ENCODE measurements at regions not wholly inside any gene's neighbourhood (a gene's known extent, or its start where the extent isn't known, plus 50 kb on each side); places are given as distances from the start of the nearest gene placed in this dataset.

DNA sequence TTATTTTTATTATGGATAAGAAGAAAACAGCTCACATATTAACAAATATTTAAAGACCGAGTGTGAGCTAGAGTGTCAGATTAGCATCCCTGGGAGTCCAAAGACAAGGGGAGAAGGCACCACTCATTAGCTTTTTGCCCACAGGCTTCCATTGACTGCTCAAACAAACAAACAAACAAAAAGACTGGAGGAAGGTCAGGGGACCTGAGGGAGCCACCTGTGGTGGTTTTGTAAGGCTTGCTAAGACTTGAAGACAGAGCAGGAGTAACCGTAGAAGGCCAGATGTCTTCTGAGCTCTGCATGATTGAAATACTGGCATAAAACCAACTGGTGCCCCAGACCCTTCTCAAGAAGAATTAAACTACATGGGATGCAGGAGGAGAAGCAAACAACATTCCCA lies 395.2 kb upstream of the CNTN5 start:
- no peak overlapping the region for H3K4me3 ChIP-seq (ENCODE audit: low read depth in 2 of 2, low read length in 1 of 2)
- no peaks in the 10 kb centered on the region for H3K9me3 ChIP-seq
- H2AFZ ChIP-seq (ENCODE audit: low read depth) = no peak overlapping the region
- no peak overlapping the region for H3K4me2 ChIP-seq
- no peak overlapping the region for H3K9ac ChIP-seq
- no peaks in the 10 kb centered on the region for H3K79me2 ChIP-seq (ENCODE audit: insufficient read depth)
- H3K9me2 ChIP-seq = no peaks in the 10 kb centered on the region
- H3F3A ChIP-seq (replicated peaks; ENCODE audit: insufficient read depth) = no peaks in the 10 kb centered on the region
- no peaks in the 10 kb centered on the region for H3K4me1 ChIP-seq (ENCODE audit: control insufficient read depth in 1 of 2, insufficient read depth in 2 of 2, low read depth in 1 of 2, low read length in 1 of 2)
- H3K27me3 ChIP-seq (ENCODE audit: insufficient read depth) = no peaks in the 10 kb centered on the region
- TF ChIP-seq FOSL2 (IDR thresholded peaks at IDR 0.05; ENCODE audit: borderline replicate concordance, low read depth) (no peak), ELF1 (IDR thresholded peaks at IDR 0.05) (no peak), FOXJ3 (CRISPR knock-in tag; IDR thresholded peaks at IDR 0.05) (no peak), TEAD4 (IDR thresholded peaks at IDR 0.05; ENCODE audit: borderline replicate concordance, insufficient read depth) (no peak), ZBTB33 (IDR thresholded peaks at IDR 0.05; ENCODE audit: borderline replicate concordance, low read depth) (no peak), TCF12 (IDR thresholded peaks at IDR 0.05) (no peak), EZH2phosphoT487 (IDR thresholded peaks at IDR 0.05; ENCODE audit: borderline replicate concordance, low read depth) (no peak), RXRA (IDR thresholded peaks at IDR 0.05; ENCODE audit: borderline replicate concordance, low read depth) (no peak), PBX3 (IDR thresholded peaks at IDR 0.05) (no peak), NRF1 (IDR thresholded peaks at IDR 0.05; ENCODE audit: low read depth, low read length) (no peak), JUND (IDR thresholded peaks at IDR 0.05) (no peak), MXI1 (IDR thresholded peaks at IDR 0.05; ENCODE audit: low read depth, low read length) (no peak), RAD21 (IDR thresholded peaks at IDR 0.05; ENCODE audit: low read length) (no peak), SIN3A (IDR thresholded peaks at IDR 0.05; ENCODE audit: borderline replicate concordance, low read depth, low read length) (no peak), MEF2A (IDR thresholded peaks at IDR 0.05; ENCODE audit: borderline replicate concordance, low read depth) (no peak), SMC3 (IDR thresholded peaks at IDR 0.05; ENCODE audit: low read depth, low read length) (no peak), YY1 (IDR thresholded peaks at IDR 0.05; ENCODE audit: low read depth) (no peak)
- TF ChIP-seq, protein P1, sequence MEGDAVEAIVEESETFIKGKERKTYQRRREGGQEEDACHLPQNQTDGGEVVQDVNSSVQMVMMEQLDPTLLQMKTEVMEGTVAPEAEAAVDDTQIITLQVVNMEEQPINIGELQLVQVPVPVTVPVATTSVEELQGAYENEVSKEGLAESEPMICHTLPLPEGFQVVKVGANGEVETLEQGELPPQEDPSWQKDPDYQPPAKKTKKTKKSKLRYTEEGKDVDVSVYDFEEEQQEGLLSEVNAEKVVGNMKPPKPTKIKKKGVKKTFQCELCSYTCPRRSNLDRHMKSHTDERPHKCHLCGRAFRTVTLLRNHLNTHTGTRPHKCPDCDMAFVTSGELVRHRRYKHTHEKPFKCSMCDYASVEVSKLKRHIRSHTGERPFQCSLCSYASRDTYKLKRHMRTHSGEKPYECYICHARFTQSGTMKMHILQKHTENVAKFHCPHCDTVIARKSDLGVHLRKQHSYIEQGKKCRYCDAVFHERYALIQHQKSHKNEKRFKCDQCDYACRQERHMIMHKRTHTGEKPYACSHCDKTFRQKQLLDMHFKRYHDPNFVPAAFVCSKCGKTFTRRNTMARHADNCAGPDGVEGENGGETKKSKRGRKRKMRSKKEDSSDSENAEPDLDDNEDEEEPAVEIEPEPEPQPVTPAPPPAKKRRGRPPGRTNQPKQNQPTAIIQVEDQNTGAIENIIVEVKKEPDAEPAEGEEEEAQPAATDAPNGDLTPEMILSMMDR (IDR thresholded peaks at IDR 0.05) = no peak
- TF ChIP-seq, protein P2, sequence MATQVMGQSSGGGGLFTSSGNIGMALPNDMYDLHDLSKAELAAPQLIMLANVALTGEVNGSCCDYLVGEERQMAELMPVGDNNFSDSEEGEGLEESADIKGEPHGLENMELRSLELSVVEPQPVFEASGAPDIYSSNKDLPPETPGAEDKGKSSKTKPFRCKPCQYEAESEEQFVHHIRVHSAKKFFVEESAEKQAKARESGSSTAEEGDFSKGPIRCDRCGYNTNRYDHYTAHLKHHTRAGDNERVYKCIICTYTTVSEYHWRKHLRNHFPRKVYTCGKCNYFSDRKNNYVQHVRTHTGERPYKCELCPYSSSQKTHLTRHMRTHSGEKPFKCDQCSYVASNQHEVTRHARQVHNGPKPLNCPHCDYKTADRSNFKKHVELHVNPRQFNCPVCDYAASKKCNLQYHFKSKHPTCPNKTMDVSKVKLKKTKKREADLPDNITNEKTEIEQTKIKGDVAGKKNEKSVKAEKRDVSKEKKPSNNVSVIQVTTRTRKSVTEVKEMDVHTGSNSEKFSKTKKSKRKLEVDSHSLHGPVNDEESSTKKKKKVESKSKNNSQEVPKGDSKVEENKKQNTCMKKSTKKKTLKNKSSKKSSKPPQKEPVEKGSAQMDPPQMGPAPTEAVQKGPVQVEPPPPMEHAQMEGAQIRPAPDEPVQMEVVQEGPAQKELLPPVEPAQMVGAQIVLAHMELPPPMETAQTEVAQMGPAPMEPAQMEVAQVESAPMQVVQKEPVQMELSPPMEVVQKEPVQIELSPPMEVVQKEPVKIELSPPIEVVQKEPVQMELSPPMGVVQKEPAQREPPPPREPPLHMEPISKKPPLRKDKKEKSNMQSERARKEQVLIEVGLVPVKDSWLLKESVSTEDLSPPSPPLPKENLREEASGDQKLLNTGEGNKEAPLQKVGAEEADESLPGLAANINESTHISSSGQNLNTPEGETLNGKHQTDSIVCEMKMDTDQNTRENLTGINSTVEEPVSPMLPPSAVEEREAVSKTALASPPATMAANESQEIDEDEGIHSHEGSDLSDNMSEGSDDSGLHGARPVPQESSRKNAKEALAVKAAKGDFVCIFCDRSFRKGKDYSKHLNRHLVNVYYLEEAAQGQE (IDR thresholded peaks at IDR 0.05; ENCODE audit: low read depth, low read length) = no peak
- ChIA-PET CTCF (no interaction called here), POLR2A (no interaction called here)
- no peaks in the 10 kb centered on the region for H3K36me3 ChIP-seq (replicated peaks in 1 of 2; ENCODE audit: control insufficient read depth in 1 of 2, insufficient read depth in 2 of 2, low read length in 1 of 2)
- no peak overlapping the region for H3K27ac ChIP-seq (ENCODE audit: low read depth in 2 of 2, low read length in 1 of 2)
- H4K20me1 ChIP-seq (ENCODE audit: insufficient read depth) = no peaks in the 10 kb centered on the region
- no peak for DNase-seq
- whole genome bisulfite sequencing (ENCODE audit: low lambda C conversion rate) = 11% methylated on average over 2 of the region's 2 CpGs

Measured in SK-N-SH (cell line).